Transverse colon (tissue), 4 donors: ENCODE measurements at regions not wholly inside any gene's neighbourhood (a gene's known extent, or its start where the extent isn't known, plus 50 kb on each side); places are given as distances from the start of the nearest gene placed in this dataset.

Experiments
- EP300 ChIP-seq: sonication (generic); formaldehyde crosslinking; IDR thresholded peaks from one replicate; pipeline ENCODE4 v1.6.1; 2017; ENCODE audit warnings: antibody characterized with exemption, low read depth
- POLR2A ChIP-seq: fragments of 450-650 bp; IDR thresholded peaks from one replicate; pipeline ENCODE4 v1.6.1; 2016; ENCODE audit warnings: antibody characterized with exemption, mild to moderate bottlenecking, moderate library complexity
- POLR2AphosphoS5 ChIP-seq, 3 donors: sonication (generic); formaldehyde crosslinking; IDR thresholded peaks; one replicate each; pipeline ENCODE4 v1.6.1; 2016; ENCODE audit warnings: antibody characterized with exemption in 3 of 3
- TF ChIP-seq, protein P1 (sequence below), 5 experiments: fragments of 200-600 bp in 3 of 5; fragments of 450-650 bp in 2 of 5; sonication (generic) in 3 of 5; IDR thresholded peaks; 1 replicate in 2 of 5; 2 replicates in 3 of 5; pipeline ENCODE4 v1.5.1; 2016 to 2017; ENCODE audit warnings: antibody characterized with exemption in 5 of 5, inconsistent platforms in 3 of 5, mild to moderate bottlenecking in 2 of 5, moderate library complexity in 1 of 5

DNA sequence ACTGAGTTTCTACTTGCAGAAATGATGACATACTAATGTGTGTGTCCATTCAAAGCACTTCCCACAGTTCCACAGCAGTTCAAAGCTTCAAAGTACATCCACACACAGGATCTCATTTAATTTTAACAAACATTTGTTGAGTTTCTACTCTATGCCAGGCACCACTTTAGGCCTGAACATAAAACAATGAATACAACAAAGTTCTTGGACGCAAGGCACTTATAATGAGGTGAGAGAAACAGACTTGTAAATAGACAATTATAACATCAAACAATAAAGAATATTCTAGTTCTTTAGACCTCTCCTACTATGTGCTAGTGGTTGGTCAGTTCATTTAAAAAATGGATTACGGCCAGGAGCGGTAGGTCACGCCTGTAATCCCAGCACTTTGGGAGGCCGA lies 82.0 kb upstream of the SPANXB1 start:
- TF ChIP-seq POLR2A (no peak), POLR2AphosphoS5 (IDR thresholded peaks at IDR 0.05) (no peak), EP300 (no peak)
- TF ChIP-seq, protein P1, sequence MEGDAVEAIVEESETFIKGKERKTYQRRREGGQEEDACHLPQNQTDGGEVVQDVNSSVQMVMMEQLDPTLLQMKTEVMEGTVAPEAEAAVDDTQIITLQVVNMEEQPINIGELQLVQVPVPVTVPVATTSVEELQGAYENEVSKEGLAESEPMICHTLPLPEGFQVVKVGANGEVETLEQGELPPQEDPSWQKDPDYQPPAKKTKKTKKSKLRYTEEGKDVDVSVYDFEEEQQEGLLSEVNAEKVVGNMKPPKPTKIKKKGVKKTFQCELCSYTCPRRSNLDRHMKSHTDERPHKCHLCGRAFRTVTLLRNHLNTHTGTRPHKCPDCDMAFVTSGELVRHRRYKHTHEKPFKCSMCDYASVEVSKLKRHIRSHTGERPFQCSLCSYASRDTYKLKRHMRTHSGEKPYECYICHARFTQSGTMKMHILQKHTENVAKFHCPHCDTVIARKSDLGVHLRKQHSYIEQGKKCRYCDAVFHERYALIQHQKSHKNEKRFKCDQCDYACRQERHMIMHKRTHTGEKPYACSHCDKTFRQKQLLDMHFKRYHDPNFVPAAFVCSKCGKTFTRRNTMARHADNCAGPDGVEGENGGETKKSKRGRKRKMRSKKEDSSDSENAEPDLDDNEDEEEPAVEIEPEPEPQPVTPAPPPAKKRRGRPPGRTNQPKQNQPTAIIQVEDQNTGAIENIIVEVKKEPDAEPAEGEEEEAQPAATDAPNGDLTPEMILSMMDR (IDR thresholded peaks at IDR 0.05) = no peak
